22Rv1 (cell line): ENCODE measurements at regions not wholly inside any gene's neighbourhood (a gene's known extent, or its start where the extent isn't known, plus 50 kb on each side); places are given as distances from the start of the nearest gene placed in this dataset.

Source experiments
- CTCF ChIP-seq: fragments of 450-650 bp; IDR thresholded peaks from 2 replicates; pipeline ENCODE4 v1.5.1; 2017; ENCODE audit warnings: mild to moderate bottlenecking
- ZFX ChIP-seq: fragments of 450-650 bp; IDR thresholded peaks from 2 replicates; pipeline ENCODE4 v1.6.1; 2017; ENCODE audit warnings: antibody characterized with exemption, borderline replicate concordance

- no peak for TF ChIP-seq CTCF
- TF ChIP-seq ZFX: no peak
Observed at GRCh38 chr10:69685426-69685801, 55.4 kb downstream of the FAM241B start.
